Endothelial cell of umbilical vein (primary cell): ENCODE measurements at regions not wholly inside any gene's neighbourhood (a gene's known extent, or its start where the extent isn't known, plus 50 kb on each side); places are given as distances from the start of the nearest gene placed in this dataset.

Experiments used
- BruUV-seq: library from RNA; stranded (reverse); fragments of 400-500 nt; replicated peaks from 2 replicates; lab custom pipeline; 2021; lab: Mats Ljungman, UMichigan
- CTCF ChIA-PET: fragments of 300-600, 350-600 bp; sonication (Branson Sonifier 250); formaldehyde crosslinking; loops from one replicate; lab custom pipeline; 2021; ENCODE audit warnings: antibody characterized with exemption, inconsistent platforms; lab: Charles Lee
- POLR2A ChIA-PET: fragments of 300-600, 350-600 bp; sonication (Branson Sonifier 250); formaldehyde crosslinking; loops from one replicate; lab custom pipeline; 2021; ENCODE audit warnings: antibody characterized with exemption, inconsistent platforms; lab: Charles Lee
- DNase-seq: peaks from one replicate; pipeline ENCODE4 v3.0.0-alpha.2; 2011; ENCODE audit warnings: low read depth, low spot score
- FAIRE-seq: peaks from 2 replicates; lab custom pipeline; 2011; peaks lifted over from hg19 to GRCh38; lab: Jason Lieb, UNC
- H2AFZ ChIP-seq: 2 replicates; pipeline ENCODE4 v1.6.0; 2012; ENCODE audit warnings: low read depth, low read length, control low read depth, inconsistent platforms
- H3K27ac ChIP-seq: 2 replicates; pipeline ENCODE4 v1.5.1; 2011; ENCODE audit warnings: low read depth, mild to moderate bottlenecking, control low read depth, low read length, moderate library complexity; ENCODE audit not compliant: insufficient read depth
- H3K27me3 ChIP-seq, 2 experiments: 2 replicates each; pipeline versions ENCODE4 v1.6.0 to v1.6.1; 2011; ENCODE audit warnings: low read length in 2 of 2, mixed read lengths in 1 of 2; ENCODE audit not compliant: control insufficient read depth in 2 of 2, insufficient read depth in 2 of 2
- H3K36me3 ChIP-seq, 2 experiments: 2 replicates in 1 of 2; 3 replicates in 1 of 2; pipeline ENCODE4 v1.5.1; 2011; ENCODE audit warnings: low read length in 2 of 2, mild to moderate bottlenecking in 1 of 2, moderate library complexity in 1 of 2; ENCODE audit not compliant: control insufficient read depth in 2 of 2, insufficient read depth in 2 of 2; ENCODE audit errors: extremely low read depth in 1 of 2
- H3K4me1 ChIP-seq: 3 replicates; pipeline ENCODE4 v1.5.1; 2011; ENCODE audit warnings: mild to moderate bottlenecking, low read length; ENCODE audit not compliant: control insufficient read depth, insufficient read depth; ENCODE audit errors: extremely low read depth
- H3K4me2 ChIP-seq: 2 replicates; pipeline ENCODE4 v1.6.1; 2011; ENCODE audit warnings: low read length, control low read depth, mixed read lengths; ENCODE audit not compliant: insufficient read depth
- H3K4me3 ChIP-seq, 3 experiments: fragments of 200-600 bp in 1 of 3; sonication (generic), shearing (Covaris generic) in 1 of 3; replicated peaks in 1 of 3; 2 replicates each; pipeline ENCODE4 v1.5.1; 2011 to 2016; ENCODE audit warnings: control low read depth in 3 of 3, low read length in 3 of 3, mild to moderate bottlenecking in 2 of 3, inconsistent platforms in 1 of 3, low read depth in 1 of 3, moderate library complexity in 1 of 3; ENCODE audit not compliant: insufficient read depth in 1 of 3
- H3K79me2 ChIP-seq: 2 replicates; pipeline ENCODE4 v1.6.0; 2012; ENCODE audit warnings: low read length, inconsistent platforms; ENCODE audit not compliant: control insufficient read depth, insufficient read depth
- H3K9ac ChIP-seq: replicated peaks from 2 replicates; pipeline ENCODE3; 2011; ENCODE audit warnings: low read length, control low read depth; ENCODE audit not compliant: insufficient read depth; ENCODE audit errors: extremely low read depth
- H3K9me1 ChIP-seq: replicated peaks from 3 replicates; pipeline ENCODE4 v1.6.0; 2011; ENCODE audit warnings: mild to moderate bottlenecking, low read length; ENCODE audit not compliant: control insufficient read depth, insufficient read depth; ENCODE audit errors: extremely low read depth
- H3K9me3 ChIP-seq: replicated peaks from 2 replicates; pipeline ENCODE4 v1.5.1; 2012; ENCODE audit warnings: low read length, inconsistent platforms; ENCODE audit not compliant: control insufficient read depth, insufficient read depth
- H4K20me1 ChIP-seq: replicated peaks from 2 replicates; pipeline ENCODE3; 2011; ENCODE audit warnings: mild to moderate bottlenecking, low read length; ENCODE audit not compliant: control insufficient read depth, insufficient read depth; ENCODE audit errors: extremely low read depth
- EZH2 ChIP-seq: IDR thresholded peaks from 2 replicates; pipeline ENCODE4 v1.6.1; 2012; ENCODE audit warnings: borderline replicate concordance, low read depth, mild to moderate bottlenecking, moderate library complexity, low read length, inconsistent platforms; ENCODE audit not compliant: severe bottlenecking
- FOS ChIP-seq: IDR thresholded peaks from 2 replicates; pipeline ENCODE4 v1.6.1; 2011; ENCODE audit warnings: mild to moderate bottlenecking, low read length, moderate library complexity, borderline replicate concordance; ENCODE audit not compliant: insufficient read depth
- GATA2 ChIP-seq: IDR thresholded peaks from 2 replicates; pipeline ENCODE4 v1.7.0; 2011; ENCODE audit warnings: low read depth, mild to moderate bottlenecking, moderate library complexity, mixed read lengths, low read length; ENCODE audit not compliant: insufficient read length, insufficient read depth
- JUN ChIP-seq: IDR thresholded peaks from 2 replicates; pipeline ENCODE4 v1.6.1; 2011; ENCODE audit warnings: borderline replicate concordance, low read depth; ENCODE audit not compliant: insufficient read length, insufficient read depth
- MYC ChIP-seq: IDR thresholded peaks from one replicate; pipeline ENCODE4 v1.6.1; 2011; ENCODE audit warnings: mild to moderate bottlenecking, low read depth, low read length
- POLR2A ChIP-seq: IDR thresholded peaks from 2 replicates; pipeline ENCODE4 v1.6.1; 2012; ENCODE audit warnings: low read depth, mild to moderate bottlenecking, control low read depth, low read length
- POLR2AphosphoS5 ChIP-seq: IDR thresholded peaks from 2 replicates; pipeline ENCODE4 v1.6.1; 2012; ENCODE audit warnings: low read depth, mild to moderate bottlenecking, control low read depth, low read length, moderate library complexity; ENCODE audit not compliant: insufficient read depth
- dilution Hi-C: fragments of 300-500 bp; cut with MboI; formaldehyde crosslinking; loops from one replicate; pipeline ENCODE4 v1.15.0; 2019; ENCODE audit warnings: low sequenced_read_pairs; ENCODE audit not compliant: extremely low pct_ligation_motif_present
- intact Hi-C: fragments of 100-400 bp; cut with micrococcal nuclease; formaldehyde crosslinking; loops from one replicate; pipeline ENCODE4 v1.10.0; 2022
- TF ChIP-seq, protein P1 (sequence below), 2 donors: IDR thresholded peaks; 1 replicate in 1 of 2; 2 replicates in 1 of 2; pipeline ENCODE4 v1.5.1; 2011; ENCODE audit warnings: low read length in 2 of 2, mild to moderate bottlenecking in 2 of 2, moderate library complexity in 2 of 2, control low read depth in 1 of 2, inconsistent platforms in 1 of 2, low read depth in 1 of 2; ENCODE audit not compliant: insufficient read depth in 1 of 2; ENCODE audit errors: extremely low read depth in 1 of 2
- TF ChIP-seq, protein P2 (sequence below): IDR thresholded peaks from 2 replicates; pipeline ENCODE4 v1.6.1; 2011; ENCODE audit not compliant: insufficient read depth, insufficient read length

DNA sequence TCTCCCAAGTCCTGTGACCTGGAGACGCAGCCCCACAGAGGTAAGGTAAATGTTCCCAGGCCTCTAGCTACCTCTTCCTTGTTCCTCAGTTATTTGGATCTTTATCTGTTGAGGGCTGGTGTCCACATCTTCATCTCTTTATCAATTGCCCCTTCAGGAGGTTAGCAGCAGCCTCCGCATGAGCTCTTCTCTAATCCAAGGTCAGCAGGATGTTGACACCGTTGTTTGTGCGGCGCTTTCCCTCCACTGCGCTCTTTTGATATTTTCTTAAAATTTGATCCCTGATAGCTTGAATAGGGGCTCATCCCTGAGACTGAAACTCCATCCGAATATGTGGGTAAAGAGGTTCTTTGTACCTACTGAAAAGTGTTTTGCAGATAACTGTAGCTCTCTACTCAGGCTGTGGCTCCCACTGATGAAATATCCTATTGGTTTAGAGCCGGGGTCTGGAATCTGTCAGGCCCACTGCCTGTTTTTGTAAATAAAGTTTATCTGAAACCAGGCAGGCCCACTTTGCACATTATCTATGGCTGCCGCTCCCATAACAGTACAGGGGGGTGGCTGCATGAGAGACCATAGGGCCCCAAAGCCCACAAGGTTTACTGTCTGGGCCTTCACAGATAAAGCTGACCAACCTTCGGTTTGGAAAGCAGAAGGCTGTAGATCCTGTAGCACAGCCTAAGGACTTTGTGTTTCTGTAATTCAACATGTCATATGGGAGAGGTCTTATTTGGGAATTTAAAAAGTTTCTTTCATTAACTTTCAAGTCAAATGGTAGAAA is 362.6 kb downstream of the QKI start:
- CTCF ChIA-PET: no interaction called here
- no peak overlapping the region for H2AFZ ChIP-seq
- no peaks in the 10 kb centered on the region for H3K4me1 ChIP-seq
- POLR2A ChIA-PET: no interaction called here
- no peak for DNase-seq
- no peak overlapping the region for H3K4me3 ChIP-seq
- no peak overlapping the region for H3K9ac ChIP-seq
- dilution Hi-C loops: no loop called here
- H3K79me2 ChIP-seq: no peaks in the 10 kb centered on the region
- TF ChIP-seq JUN (no peak), POLR2AphosphoS5 (no peak), MYC (no peak), GATA2 (no peak), POLR2A (no peak), EZH2 (no peak), FOS (no peak)
- TF ChIP-seq, protein P1, sequence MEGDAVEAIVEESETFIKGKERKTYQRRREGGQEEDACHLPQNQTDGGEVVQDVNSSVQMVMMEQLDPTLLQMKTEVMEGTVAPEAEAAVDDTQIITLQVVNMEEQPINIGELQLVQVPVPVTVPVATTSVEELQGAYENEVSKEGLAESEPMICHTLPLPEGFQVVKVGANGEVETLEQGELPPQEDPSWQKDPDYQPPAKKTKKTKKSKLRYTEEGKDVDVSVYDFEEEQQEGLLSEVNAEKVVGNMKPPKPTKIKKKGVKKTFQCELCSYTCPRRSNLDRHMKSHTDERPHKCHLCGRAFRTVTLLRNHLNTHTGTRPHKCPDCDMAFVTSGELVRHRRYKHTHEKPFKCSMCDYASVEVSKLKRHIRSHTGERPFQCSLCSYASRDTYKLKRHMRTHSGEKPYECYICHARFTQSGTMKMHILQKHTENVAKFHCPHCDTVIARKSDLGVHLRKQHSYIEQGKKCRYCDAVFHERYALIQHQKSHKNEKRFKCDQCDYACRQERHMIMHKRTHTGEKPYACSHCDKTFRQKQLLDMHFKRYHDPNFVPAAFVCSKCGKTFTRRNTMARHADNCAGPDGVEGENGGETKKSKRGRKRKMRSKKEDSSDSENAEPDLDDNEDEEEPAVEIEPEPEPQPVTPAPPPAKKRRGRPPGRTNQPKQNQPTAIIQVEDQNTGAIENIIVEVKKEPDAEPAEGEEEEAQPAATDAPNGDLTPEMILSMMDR (IDR thresholded peaks at IDR 0.05; ENCODE audit: extremely low read depth in 1 of 2, insufficient read depth in 1 of 2, low read depth in 1 of 2, low read length in 2 of 2): no peak
- TF ChIP-seq, protein P2, sequence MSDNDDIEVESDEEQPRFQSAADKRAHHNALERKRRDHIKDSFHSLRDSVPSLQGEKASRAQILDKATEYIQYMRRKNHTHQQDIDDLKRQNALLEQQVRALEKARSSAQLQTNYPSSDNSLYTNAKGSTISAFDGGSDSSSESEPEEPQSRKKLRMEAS: no peak
- intact Hi-C loops: no loop called here
- no peaks in the 10 kb centered on the region for H4K20me1 ChIP-seq
- no TSS peak for BruUV-seq
- no peaks in the 10 kb centered on the region for H3K27me3 ChIP-seq
- H3K4me2 ChIP-seq: no peak overlapping the region
- no peaks in the 10 kb centered on the region for H3K9me3 ChIP-seq
- no peaks in the 10 kb centered on the region for H3K9me1 ChIP-seq
- no peak overlapping the region for H3K27ac ChIP-seq
- no peak for FAIRE-seq
- no peaks in the 10 kb centered on the region for H3K36me3 ChIP-seq
